Ovary (tissue), 3 donors: ENCODE measurements at regions not wholly inside any gene's neighbourhood (a gene's known extent, or its start where the extent isn't known, plus 50 kb on each side); places are given as distances from the start of the nearest gene placed in this dataset.

ENCODE experiments used
- EP300 ChIP-seq: sonication (generic); formaldehyde crosslinking; IDR thresholded peaks from one replicate; pipeline ENCODE4 v1.6.1; 2017; ENCODE audit warnings: antibody characterized with exemption
- POLR2A ChIP-seq: fragments of 450-650 bp; IDR thresholded peaks from one replicate; pipeline ENCODE4 v1.6.1; 2017; ENCODE audit warnings: antibody characterized with exemption, mild to moderate bottlenecking, moderate library complexity
- TF ChIP-seq, protein P1 (sequence below), 3 donors: fragments of 450-650 bp in 2 of 3; fragments of 200-600 bp in 1 of 3; IDR thresholded peaks; one replicate each; pipeline versions ENCODE4 v1.5.1 to v1.8.0; 2016 to 2022; ENCODE audit warnings: antibody characterized with exemption in 3 of 3, mild to moderate bottlenecking in 1 of 3
- donor health status: DM: no; HTN: no; CAD: no.

DNA sequence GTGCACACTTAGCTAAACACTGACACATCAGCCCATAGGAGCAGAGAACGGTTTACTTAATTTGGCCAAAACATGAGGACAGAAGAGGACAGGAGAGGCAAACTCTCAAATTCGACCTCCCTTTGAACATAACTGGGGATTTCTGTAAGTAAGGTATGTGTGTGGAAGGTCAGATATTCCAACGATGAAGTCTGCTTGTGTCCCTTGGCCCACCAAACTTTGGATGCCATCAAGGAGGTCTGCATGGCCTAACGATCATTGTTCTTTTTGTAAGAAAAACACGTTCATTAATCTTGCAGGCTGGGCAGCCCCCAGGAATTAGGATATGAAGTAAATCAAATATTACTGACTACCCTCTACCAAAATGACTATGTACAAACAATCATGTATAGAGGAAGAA, 908.5 kb upstream of the ATXN7L3B start:
- TF ChIP-seq POLR2A = no peak
- TF ChIP-seq, protein P1, sequence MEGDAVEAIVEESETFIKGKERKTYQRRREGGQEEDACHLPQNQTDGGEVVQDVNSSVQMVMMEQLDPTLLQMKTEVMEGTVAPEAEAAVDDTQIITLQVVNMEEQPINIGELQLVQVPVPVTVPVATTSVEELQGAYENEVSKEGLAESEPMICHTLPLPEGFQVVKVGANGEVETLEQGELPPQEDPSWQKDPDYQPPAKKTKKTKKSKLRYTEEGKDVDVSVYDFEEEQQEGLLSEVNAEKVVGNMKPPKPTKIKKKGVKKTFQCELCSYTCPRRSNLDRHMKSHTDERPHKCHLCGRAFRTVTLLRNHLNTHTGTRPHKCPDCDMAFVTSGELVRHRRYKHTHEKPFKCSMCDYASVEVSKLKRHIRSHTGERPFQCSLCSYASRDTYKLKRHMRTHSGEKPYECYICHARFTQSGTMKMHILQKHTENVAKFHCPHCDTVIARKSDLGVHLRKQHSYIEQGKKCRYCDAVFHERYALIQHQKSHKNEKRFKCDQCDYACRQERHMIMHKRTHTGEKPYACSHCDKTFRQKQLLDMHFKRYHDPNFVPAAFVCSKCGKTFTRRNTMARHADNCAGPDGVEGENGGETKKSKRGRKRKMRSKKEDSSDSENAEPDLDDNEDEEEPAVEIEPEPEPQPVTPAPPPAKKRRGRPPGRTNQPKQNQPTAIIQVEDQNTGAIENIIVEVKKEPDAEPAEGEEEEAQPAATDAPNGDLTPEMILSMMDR (IDR thresholded peaks at IDR 0.05) = no peak
- TF ChIP-seq EP300 = no peak
